ENCODE measurements at regions not wholly inside any gene's neighbourhood (a gene's known extent, or its start where the extent isn't known, plus 50 kb on each side); places are given as distances from the start of the nearest gene placed in this dataset.

- H3K27me3 ChIP-seq (ENCODE audit: insufficient read depth, low read length, poor library complexity), result peaks cover 8% of the 10 kb centered on the region
- no peak overlapping the region for H3K9ac ChIP-seq (ENCODE audit: low read depth, low read length)
- H3K79me2 ChIP-seq (ENCODE audit: insufficient read depth, low read length), result no peaks in the 10 kb centered on the region
- H4K20me1 ChIP-seq (ENCODE audit: insufficient read depth, low read length), result no peaks in the 10 kb centered on the region
- H3K27ac ChIP-seq (ENCODE audit: low read length), result no peak overlapping the region
- H3K4me3 ChIP-seq (ENCODE audit: low read depth in 1 of 2, low read length in 2 of 2), result no peak overlapping the region
- DNase-seq (no peak), ATAC-seq (ENCODE audit: insufficient read depth, low read depth) (no peak)
- TF ChIP-seq EZH2 (IDR thresholded peaks at IDR 0.05; ENCODE audit: borderline replicate concordance, low read depth, low read length, severe bottlenecking) (no peak), CTCF (IDR thresholded peaks at IDR 0.05; ENCODE audit: borderline replicate concordance, extremely low read depth, low read length, poor library complexity, severe bottlenecking) (no peak)
- H3K4me2 ChIP-seq (ENCODE audit: insufficient read depth, low read length), result no peak overlapping the region
- H3K36me3 ChIP-seq (ENCODE audit: insufficient read depth, low read length), result no peaks in the 10 kb centered on the region
- H2AFZ ChIP-seq (ENCODE audit: low read depth, low read length), result no peak overlapping the region
- H3K4me1 ChIP-seq (ENCODE audit: insufficient read depth, low read length), result no peaks in the 10 kb centered on the region
- H3K9me3 ChIP-seq (ENCODE audit: insufficient read depth, low read length, severe bottlenecking), result no peaks in the 10 kb centered on the region
Observed at GRCh38 chr5:135124724-135125123, 90.7 kb upstream of the PITX1 start.

GRCh38 chr5:135124128-135124527 lies 90.1 kb upstream of the PITX1 start:
- Histone ChIP-seq H3K9me3 (ENCODE audit: insufficient read depth, low read length, severe bottlenecking) (no peaks in the 10 kb centered on the region), H3K36me3 (ENCODE audit: insufficient read depth, low read length) (no peaks in the 10 kb centered on the region), H3K4me3 (ENCODE audit: low read depth in 1 of 2, low read length in 2 of 2) (no peak overlapping the region), H4K20me1 (ENCODE audit: insufficient read depth, low read length) (no peaks in the 10 kb centered on the region), H3K79me2 (ENCODE audit: insufficient read depth, low read length) (no peaks in the 10 kb centered on the region), H2AFZ (ENCODE audit: low read depth, low read length) (no peak overlapping the region), H3K9ac (ENCODE audit: low read depth, low read length) (no peak overlapping the region), H3K4me1 (ENCODE audit: insufficient read depth, low read length) (no peaks in the 10 kb centered on the region), H3K27ac (ENCODE audit: low read length) (no peak overlapping the region), H3K4me2 (ENCODE audit: insufficient read depth, low read length) (no peak overlapping the region), H3K27me3 (ENCODE audit: insufficient read depth, low read length, poor library complexity) (peaks cover 2% of the 10 kb centered on the region)
- DNase-seq (no peak), ATAC-seq (ENCODE audit: insufficient read depth, low read depth) (no peak)
- TF ChIP-seq CTCF (IDR thresholded peaks at IDR 0.05; ENCODE audit: borderline replicate concordance, extremely low read depth, low read length, poor library complexity, severe bottlenecking), result no peak
- no peak for TF ChIP-seq EZH2 (IDR thresholded peaks at IDR 0.05; ENCODE audit: borderline replicate concordance, low read depth, low read length, severe bottlenecking)

GRCh38 chr5:135122797-135123196 lies 88.8 kb upstream of the PITX1 start:
- no peak for TF ChIP-seq EZH2 (IDR thresholded peaks at IDR 0.05; ENCODE audit: borderline replicate concordance, low read depth, low read length, severe bottlenecking)
- no peak for TF ChIP-seq CTCF (IDR thresholded peaks at IDR 0.05; ENCODE audit: borderline replicate concordance, extremely low read depth, low read length, poor library complexity, severe bottlenecking)
- no peaks in the 10 kb centered on the region for H3K36me3 ChIP-seq (ENCODE audit: insufficient read depth, low read length)

GRCh38 chr5:135120951-135121350 lies 86.9 kb upstream of the PITX1 start:
- no peaks in the 10 kb centered on the region for H3K4me1 ChIP-seq (ENCODE audit: insufficient read depth, low read length)
- no peaks in the 10 kb centered on the region for H3K9me3 ChIP-seq (ENCODE audit: insufficient read depth, low read length, severe bottlenecking)
- no peak overlapping the region for H3K4me2 ChIP-seq (ENCODE audit: insufficient read depth, low read length)
- H3K27me3 ChIP-seq (ENCODE audit: insufficient read depth, low read length, poor library complexity), result no peaks in the 10 kb centered on the region
- no peak overlapping the region for H3K9ac ChIP-seq (ENCODE audit: low read depth, low read length)
- no peaks in the 10 kb centered on the region for H4K20me1 ChIP-seq (ENCODE audit: insufficient read depth, low read length)
- no peak for TF ChIP-seq EZH2 (IDR thresholded peaks at IDR 0.05; ENCODE audit: borderline replicate concordance, low read depth, low read length, severe bottlenecking)
- no peak for TF ChIP-seq CTCF (IDR thresholded peaks at IDR 0.05; ENCODE audit: borderline replicate concordance, extremely low read depth, low read length, poor library complexity, severe bottlenecking)
- no peak overlapping the region for H2AFZ ChIP-seq (ENCODE audit: low read depth, low read length)
- no peak for DNase-seq
- no peak overlapping the region for H3K27ac ChIP-seq (ENCODE audit: low read length)
- H3K36me3 ChIP-seq (ENCODE audit: insufficient read depth, low read length), result no peaks in the 10 kb centered on the region
- no peak overlapping the region for H3K4me3 ChIP-seq (ENCODE audit: low read depth in 1 of 2, low read length in 2 of 2)
- no peak for ATAC-seq (ENCODE audit: insufficient read depth, low read depth)
- H3K79me2 ChIP-seq (ENCODE audit: insufficient read depth, low read length), result no peaks in the 10 kb centered on the region

More at GRCh38 chr5:135122797-135123196, 88.8 kb upstream of the PITX1 start:
- H3K9me3 ChIP-seq (ENCODE audit: insufficient read depth, low read length, severe bottlenecking), result no peaks in the 10 kb centered on the region
- DNase-seq (no peak), ATAC-seq (ENCODE audit: insufficient read depth, low read depth) (no peak)
- H3K4me2 ChIP-seq (ENCODE audit: insufficient read depth, low read length), result no peak overlapping the region
- no peaks in the 10 kb centered on the region for H3K79me2 ChIP-seq (ENCODE audit: insufficient read depth, low read length)
- no peaks in the 10 kb centered on the region for H3K27me3 ChIP-seq (ENCODE audit: insufficient read depth, low read length, poor library complexity)
- no peak overlapping the region for H3K9ac ChIP-seq (ENCODE audit: low read depth, low read length)
- H3K4me1 ChIP-seq (ENCODE audit: insufficient read depth, low read length), result no peaks in the 10 kb centered on the region
- no peak overlapping the region for H2AFZ ChIP-seq (ENCODE audit: low read depth, low read length)
- H3K4me3 ChIP-seq (ENCODE audit: low read depth in 1 of 2, low read length in 2 of 2), result no peak overlapping the region
- no peak overlapping the region for H3K27ac ChIP-seq (ENCODE audit: low read length)
- no peaks in the 10 kb centered on the region for H4K20me1 ChIP-seq (ENCODE audit: insufficient read depth, low read length)
